GM18505 (cell line): ENCODE measurements at regions not wholly inside any gene's neighbourhood (a gene's known extent, or its start where the extent isn't known, plus 50 kb on each side); places are given as distances from the start of the nearest gene placed in this dataset.

ENCODE experiments used
- ATAC-seq: cut with Tn5 transposase; IDR thresholded peaks from one replicate; pipeline ENCODE4 v1.9.1; 2021; ENCODE audit not compliant: unreplicated experiment
- POLR2A ChIP-seq: IDR thresholded peaks from 4 replicates; pipeline ENCODE4 v1.6.1; 2011; ENCODE audit warnings: borderline replicate concordance; ENCODE audit not compliant: insufficient read depth, insufficient read length; ENCODE audit errors: extremely low read depth

DNA sequence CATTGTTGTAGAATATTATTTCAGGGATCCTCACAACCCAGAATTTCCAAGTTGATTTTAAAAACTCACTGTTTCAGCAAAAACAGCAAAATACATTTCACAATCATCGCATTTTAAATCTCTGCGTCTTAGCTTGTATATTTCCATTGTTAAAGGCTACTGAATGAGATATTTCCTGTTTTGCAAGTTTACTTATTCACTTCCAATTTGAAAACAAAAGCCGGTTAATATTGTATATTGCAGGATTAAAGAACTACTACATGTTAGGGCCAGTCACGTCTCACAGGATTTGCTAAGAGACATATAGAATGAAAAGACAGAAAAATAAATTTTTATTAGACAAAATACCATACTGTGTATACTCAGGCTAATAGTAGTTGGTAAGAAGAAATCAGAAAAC, 395.9 kb upstream of the CDH9 start:
- no peak for ATAC-seq
- TF ChIP-seq POLR2A = no peak

DNA sequence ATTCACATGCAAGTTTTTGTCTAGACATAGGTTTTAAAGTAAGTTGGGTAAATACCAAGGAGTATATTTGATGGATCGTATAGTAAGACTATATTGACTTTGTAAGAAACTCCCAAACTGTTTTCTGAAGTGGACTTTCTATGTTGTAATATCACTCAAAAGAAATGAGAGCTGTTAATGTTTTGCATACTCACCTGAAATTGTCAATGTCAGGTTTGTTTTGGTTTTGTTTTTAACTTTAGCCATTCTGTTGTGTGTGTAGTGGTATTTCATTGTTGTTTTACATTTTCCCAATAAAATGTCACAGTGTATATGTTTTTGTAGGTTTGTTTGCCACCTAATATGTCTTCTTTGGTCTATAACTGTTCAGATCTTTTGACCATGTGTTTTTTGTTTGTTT, 375.7 kb upstream of the CDH9 start:
- no peak for TF ChIP-seq POLR2A

DNA sequence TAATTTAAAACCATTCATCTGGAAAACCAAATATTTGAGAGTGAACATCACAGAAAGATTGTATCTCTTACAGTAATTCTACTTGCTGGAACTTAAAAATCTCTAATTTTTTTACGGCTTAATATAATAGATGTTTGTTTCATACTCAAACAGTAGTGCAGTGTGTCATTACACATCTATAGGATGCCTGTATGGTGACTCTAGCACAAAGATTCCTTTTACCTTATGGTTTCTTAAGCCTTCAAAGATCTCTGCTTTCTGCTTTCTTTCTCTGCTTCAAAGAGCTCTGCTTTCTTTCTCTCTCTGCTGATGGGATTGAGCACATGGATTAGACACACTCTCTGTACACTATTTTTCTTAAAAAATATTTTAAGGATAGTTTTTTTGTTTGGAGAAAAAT, 374.0 kb upstream of the CDH9 start:
- ATAC-seq = no peak
- no peak for TF ChIP-seq POLR2A

More for the DNA sequence above, 375.7 kb upstream of the CDH9 start:
- ATAC-seq = no peak

DNA sequence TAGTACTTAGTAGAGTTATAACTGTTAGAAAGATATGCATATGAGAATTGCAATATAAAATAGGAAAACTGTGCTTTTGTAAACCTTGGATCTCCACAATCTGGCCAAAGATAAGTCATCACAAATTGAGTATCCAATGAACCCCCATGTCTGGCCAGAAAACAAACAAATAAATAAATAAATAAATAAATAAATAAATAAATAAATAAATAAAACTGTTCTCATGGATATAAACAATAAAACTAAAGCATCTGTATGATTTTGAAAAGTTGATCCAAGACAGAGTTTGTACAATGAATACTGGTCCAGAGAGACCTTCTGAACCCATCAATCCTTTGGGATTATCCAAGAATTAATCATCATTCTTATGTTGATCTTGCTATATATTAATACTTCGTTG, 367.6 kb upstream of the CDH9 start:
- TF ChIP-seq POLR2A = no peak
- ATAC-seq = no peak

DNA sequence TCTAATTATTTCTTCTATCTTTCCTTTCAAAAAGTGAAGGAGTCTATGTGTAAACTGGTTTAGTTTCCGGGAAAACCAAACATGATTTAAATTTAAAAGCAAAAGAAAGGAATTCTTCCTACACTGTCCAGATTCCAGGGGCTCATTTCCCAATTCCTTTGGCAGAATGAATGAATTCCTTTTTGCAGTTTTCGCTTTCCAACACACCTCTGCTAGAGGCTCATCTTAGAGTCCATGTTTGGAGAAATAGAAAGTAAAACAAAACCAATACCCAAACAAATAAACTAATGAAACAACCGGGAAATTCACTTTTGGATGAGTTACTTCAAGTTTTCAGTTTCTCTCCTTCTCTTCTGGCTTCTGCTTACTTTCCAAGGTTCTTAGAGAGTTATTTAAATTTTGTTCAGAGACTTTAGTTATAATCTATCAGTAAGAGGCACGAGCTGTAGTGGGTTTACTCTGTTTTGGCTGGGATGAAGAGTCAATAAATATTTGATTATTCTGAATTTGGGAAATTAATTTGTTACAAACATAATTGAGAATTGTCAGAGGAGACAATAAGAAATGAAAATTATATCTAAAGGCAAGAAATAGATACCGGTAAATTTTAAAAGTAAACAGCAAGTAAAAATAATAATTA, 365.0 kb upstream of the CDH9 start:
- TF ChIP-seq POLR2A = no peak
- no peak for ATAC-seq

GRCh38 chr5:27402828-27403227, 364.4 kb upstream of the CDH9 start:
- ATAC-seq = no peak
- no peak for TF ChIP-seq POLR2A

GRCh38 chr5:27396998-27397397, 358.6 kb upstream of the CDH9 start:
- no peak for TF ChIP-seq POLR2A
- no peak for ATAC-seq

- no peak for TF ChIP-seq POLR2A
These were observed 354.3 kb upstream of the CDH9 start for GRCh38 chr5:27392716-27393115.

DNA sequence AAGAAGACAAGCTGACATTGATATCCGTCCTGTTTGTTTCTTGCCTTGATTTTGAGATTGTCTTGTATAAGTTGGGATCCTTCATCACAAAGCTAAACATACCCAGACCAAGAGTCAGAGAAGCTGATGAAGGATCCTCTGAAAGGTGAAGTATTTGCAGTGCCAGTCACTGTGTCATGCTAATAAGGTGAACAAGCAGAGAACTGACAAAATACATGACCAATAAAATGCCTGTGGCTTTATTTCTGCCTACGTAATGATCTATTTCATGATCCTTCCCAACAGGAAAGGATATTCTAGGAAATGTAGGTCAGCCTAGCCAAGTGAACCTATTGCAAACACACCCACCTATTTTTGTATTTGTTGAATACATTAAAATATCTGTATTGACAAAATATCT, 351.3 kb upstream of the CDH9 start:
- ATAC-seq = no peak
- no peak for TF ChIP-seq POLR2A

More at GRCh38 chr5:27392716-27393115, 354.3 kb upstream of the CDH9 start:
- no peak for ATAC-seq

DNA sequence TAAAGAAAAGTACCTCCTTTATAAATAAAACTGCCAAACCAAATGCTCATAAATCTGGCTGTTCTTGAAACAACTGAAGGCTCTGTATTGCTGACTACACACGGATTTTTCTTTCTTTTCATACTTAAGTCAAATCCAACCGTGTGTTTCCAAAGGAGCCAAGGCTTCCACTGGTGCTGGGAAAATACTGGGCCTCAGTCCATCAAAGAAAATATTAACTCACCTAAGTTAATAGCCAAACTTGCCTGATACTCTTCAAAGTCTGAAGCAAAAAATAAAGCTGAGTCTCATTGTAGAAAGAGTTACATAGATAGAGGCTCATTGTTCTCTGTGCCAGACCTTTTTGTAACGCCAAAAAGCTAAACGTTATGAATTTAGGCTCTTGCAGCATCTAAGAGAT, 350.4 kb upstream of the CDH9 start:
- ATAC-seq = no peak
- no peak for TF ChIP-seq POLR2A

GRCh38 chr5:27387535-27388073, 349.2 kb upstream of the CDH9 start:
- TF ChIP-seq POLR2A = no peak

GRCh38 chr5:27381686-27382085, 343.3 kb upstream of the CDH9 start:
- no peak for ATAC-seq
- no peak for TF ChIP-seq POLR2A

More at GRCh38 chr5:27387535-27388073, 349.2 kb upstream of the CDH9 start:
- no peak for ATAC-seq

GRCh38 chr5:27377626-27378025, 339.2 kb upstream of the CDH9 start:
- TF ChIP-seq POLR2A = no peak
- no peak for ATAC-seq

DNA sequence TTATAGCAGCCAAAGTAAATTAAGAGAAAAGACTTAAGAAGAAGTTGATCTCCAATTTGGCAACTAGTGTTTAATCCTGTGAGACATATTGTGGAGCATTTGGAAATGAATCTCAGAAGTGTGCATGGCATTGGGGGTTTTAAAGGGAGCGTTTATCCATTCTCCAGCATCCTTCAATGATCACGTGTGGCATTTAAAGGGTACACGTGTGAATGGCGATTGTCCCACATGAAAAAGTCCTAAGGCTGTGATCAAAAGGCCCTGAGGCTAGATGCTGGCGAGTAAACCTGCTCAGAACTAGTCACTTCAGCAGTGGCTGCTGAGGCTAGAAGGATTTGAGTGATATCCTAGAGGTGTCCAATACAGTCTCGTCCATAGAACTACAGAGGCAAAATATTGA, 315.6 kb upstream of the CDH9 start:
- no peak for TF ChIP-seq POLR2A
- ATAC-seq = no peak
